ENCODE measurements at regions not wholly inside any gene's neighbourhood (a gene's known extent, or its start where the extent isn't known, plus 50 kb on each side); places are given as distances from the start of the nearest gene placed in this dataset.
"Not testable (repeated sequence)": the region's sequence is repeated elsewhere in the genome, so short reads cannot be mapped to it uniquely, and the experiment has no call there.

- FAIRE-seq; H3K27ac ChIP-seq (ENCODE audit: insufficient read depth, low read depth, low read length); H3K9me1 ChIP-seq (replicated peaks; ENCODE audit: control insufficient read depth, extremely low read depth, insufficient read depth, low read length); H3K4me1 ChIP-seq (ENCODE audit: control insufficient read depth, extremely low read depth, insufficient read depth, low read length); H3K4me2 ChIP-seq (ENCODE audit: insufficient read depth, low read length); intact Hi-C loops (cut with micrococcal nuclease); H3K79me2 ChIP-seq (ENCODE audit: control insufficient read depth, insufficient read depth, low read length); H3K36me3 ChIP-seq (ENCODE audit: control insufficient read depth in 2 of 2, extremely low read depth in 1 of 2, insufficient read depth in 2 of 2, low read length in 2 of 2); DNase-seq (ENCODE audit: low read depth, low spot score); H4K20me1 ChIP-seq (replicated peaks; ENCODE audit: control insufficient read depth, extremely low read depth, insufficient read depth, low read length); H3K9me3 ChIP-seq (replicated peaks; ENCODE audit: control insufficient read depth, insufficient read depth, low read length); POLR2A ChIA-PET; H3K4me3 ChIP-seq (replicated peaks in 1 of 3; ENCODE audit: insufficient read depth in 1 of 3, low read depth in 1 of 3, low read length in 3 of 3); dilution Hi-C loops (cut with MboI; ENCODE audit: extremely low pct_ligation_motif_present, low sequenced_read_pairs); H3K27me3 ChIP-seq (ENCODE audit: control insufficient read depth in 2 of 2, insufficient read depth in 2 of 2, low read length in 2 of 2); BruUV-seq (replicated peaks); H2AFZ ChIP-seq (ENCODE audit: low read depth, low read length); H3K9ac ChIP-seq (replicated peaks; ENCODE audit: extremely low read depth, insufficient read depth, low read length); CTCF ChIA-PET: not testable (repeated sequence)
These were observed 3014.3 kb upstream of the TEKT4 start for GRCh38 chr2:91856971-91857370.

GRCh38 chr2:91857711-91858110, 3013.5 kb upstream of the TEKT4 start:
- DNase-seq (ENCODE audit: low read depth, low spot score); H3K27ac ChIP-seq (ENCODE audit: insufficient read depth, low read depth, low read length); intact Hi-C loops (cut with micrococcal nuclease); H4K20me1 ChIP-seq (replicated peaks; ENCODE audit: control insufficient read depth, extremely low read depth, insufficient read depth, low read length); H3K79me2 ChIP-seq (ENCODE audit: control insufficient read depth, insufficient read depth, low read length); H3K27me3 ChIP-seq (ENCODE audit: control insufficient read depth in 2 of 2, insufficient read depth in 2 of 2, low read length in 2 of 2); dilution Hi-C loops (cut with MboI; ENCODE audit: extremely low pct_ligation_motif_present, low sequenced_read_pairs); FAIRE-seq; CTCF ChIA-PET; H3K4me1 ChIP-seq (ENCODE audit: control insufficient read depth, extremely low read depth, insufficient read depth, low read length); BruUV-seq (replicated peaks); H3K4me2 ChIP-seq (ENCODE audit: insufficient read depth, low read length); H2AFZ ChIP-seq (ENCODE audit: low read depth, low read length); H3K9me1 ChIP-seq (replicated peaks; ENCODE audit: control insufficient read depth, extremely low read depth, insufficient read depth, low read length); H3K9ac ChIP-seq (replicated peaks; ENCODE audit: extremely low read depth, insufficient read depth, low read length); H3K36me3 ChIP-seq (ENCODE audit: control insufficient read depth in 2 of 2, extremely low read depth in 1 of 2, insufficient read depth in 2 of 2, low read length in 2 of 2); H3K9me3 ChIP-seq (replicated peaks; ENCODE audit: control insufficient read depth, insufficient read depth, low read length); POLR2A ChIA-PET; H3K4me3 ChIP-seq (replicated peaks in 1 of 3; ENCODE audit: insufficient read depth in 1 of 3, low read depth in 1 of 3, low read length in 3 of 3): not testable (repeated sequence)

GRCh38 chr2:91871716-91872115, 2999.5 kb upstream of the TEKT4 start:
- POLR2A ChIA-PET; CTCF ChIA-PET; H3K4me1 ChIP-seq (ENCODE audit: control insufficient read depth, extremely low read depth, insufficient read depth, low read length); FAIRE-seq; H3K9me3 ChIP-seq (replicated peaks; ENCODE audit: control insufficient read depth, insufficient read depth, low read length); H3K9ac ChIP-seq (replicated peaks; ENCODE audit: extremely low read depth, insufficient read depth, low read length); dilution Hi-C loops (cut with MboI; ENCODE audit: extremely low pct_ligation_motif_present, low sequenced_read_pairs); H3K36me3 ChIP-seq (ENCODE audit: control insufficient read depth in 2 of 2, extremely low read depth in 1 of 2, insufficient read depth in 2 of 2, low read length in 2 of 2); H4K20me1 ChIP-seq (replicated peaks; ENCODE audit: control insufficient read depth, extremely low read depth, insufficient read depth, low read length); H3K27ac ChIP-seq (ENCODE audit: insufficient read depth, low read depth, low read length); H3K27me3 ChIP-seq (ENCODE audit: control insufficient read depth in 2 of 2, insufficient read depth in 2 of 2, low read length in 2 of 2); DNase-seq (ENCODE audit: low read depth, low spot score); H2AFZ ChIP-seq (ENCODE audit: low read depth, low read length); intact Hi-C loops (cut with micrococcal nuclease); BruUV-seq (replicated peaks); H3K4me2 ChIP-seq (ENCODE audit: insufficient read depth, low read length); H3K9me1 ChIP-seq (replicated peaks; ENCODE audit: control insufficient read depth, extremely low read depth, insufficient read depth, low read length); H3K4me3 ChIP-seq (replicated peaks in 1 of 3; ENCODE audit: insufficient read depth in 1 of 3, low read depth in 1 of 3, low read length in 3 of 3); H3K79me2 ChIP-seq (ENCODE audit: control insufficient read depth, insufficient read depth, low read length): not testable (repeated sequence)

GRCh38 chr2:91873416-91873815, 2997.8 kb upstream of the TEKT4 start:
- POLR2A ChIA-PET; H2AFZ ChIP-seq (ENCODE audit: low read depth, low read length); dilution Hi-C loops (cut with MboI; ENCODE audit: extremely low pct_ligation_motif_present, low sequenced_read_pairs); FAIRE-seq; H3K79me2 ChIP-seq (ENCODE audit: control insufficient read depth, insufficient read depth, low read length); H3K27me3 ChIP-seq (ENCODE audit: control insufficient read depth in 2 of 2, insufficient read depth in 2 of 2, low read length in 2 of 2); H3K9me3 ChIP-seq (replicated peaks; ENCODE audit: control insufficient read depth, insufficient read depth, low read length); H3K9ac ChIP-seq (replicated peaks; ENCODE audit: extremely low read depth, insufficient read depth, low read length); H4K20me1 ChIP-seq (replicated peaks; ENCODE audit: control insufficient read depth, extremely low read depth, insufficient read depth, low read length); H3K4me3 ChIP-seq (replicated peaks in 1 of 3; ENCODE audit: insufficient read depth in 1 of 3, low read depth in 1 of 3, low read length in 3 of 3); intact Hi-C loops (cut with micrococcal nuclease); H3K27ac ChIP-seq (ENCODE audit: insufficient read depth, low read depth, low read length); DNase-seq (ENCODE audit: low read depth, low spot score); H3K4me1 ChIP-seq (ENCODE audit: control insufficient read depth, extremely low read depth, insufficient read depth, low read length); H3K9me1 ChIP-seq (replicated peaks; ENCODE audit: control insufficient read depth, extremely low read depth, insufficient read depth, low read length); H3K4me2 ChIP-seq (ENCODE audit: insufficient read depth, low read length); CTCF ChIA-PET; H3K36me3 ChIP-seq (ENCODE audit: control insufficient read depth in 2 of 2, extremely low read depth in 1 of 2, insufficient read depth in 2 of 2, low read length in 2 of 2); BruUV-seq (replicated peaks): not testable (repeated sequence)
